ENCODE measurements at regions not wholly inside any gene's neighbourhood (a gene's known extent, or its start where the extent isn't known, plus 50 kb on each side); places are given as distances from the start of the nearest gene placed in this dataset.
"Not testable (repeated sequence)": the region's sequence is repeated elsewhere in the genome, so short reads cannot be mapped to it uniquely, and the experiment has no call there.

DNA sequence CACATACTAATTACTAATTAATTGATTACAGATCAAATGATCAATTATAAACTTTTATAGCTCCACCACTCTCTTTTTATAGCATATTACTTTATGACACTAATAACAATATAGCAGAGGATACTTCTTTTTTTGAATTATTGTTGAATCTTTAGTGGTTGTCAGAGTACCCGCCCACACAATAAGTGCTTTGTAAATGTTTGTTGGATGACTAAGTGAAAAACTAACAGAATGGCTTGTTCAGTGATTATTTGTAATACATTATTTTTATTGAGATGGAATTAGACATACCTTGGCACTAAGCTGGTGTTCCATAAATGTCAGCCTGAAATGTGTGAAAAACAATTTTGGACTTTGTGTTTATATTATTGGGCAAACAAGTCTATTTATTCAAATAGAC lies 670.5 kb upstream of the ATXN7L3B start:
- DNase-seq, result no peak
- Histone ChIP-seq H3K27me3 (ENCODE audit: control insufficient read depth in 2 of 2, insufficient read depth in 2 of 2, low read length in 2 of 2) (no peaks in the 10 kb centered on the region), H3K4me2 (replicated peaks; ENCODE audit: extremely low read depth, low read length, poor library complexity, severe bottlenecking) (no peak overlapping the region), H3K9me3 (replicated peaks in 1 of 2; ENCODE audit: control insufficient read depth in 1 of 2, insufficient read depth in 1 of 2, low read length in 2 of 2) (no peaks in the 10 kb centered on the region), H3K36me3 (replicated peaks in 1 of 2; ENCODE audit: control insufficient read depth in 1 of 2, insufficient read depth in 2 of 2, low read length in 2 of 2) (no peaks in the 10 kb centered on the region), H3K9ac (ENCODE audit: insufficient read depth, low read length, poor library complexity, severe bottlenecking) (no peak overlapping the region), H3K79me2 (ENCODE audit: insufficient read depth, low read length) (no peaks in the 10 kb centered on the region), H3K27ac (ENCODE audit: low read depth in 1 of 2, low read length in 2 of 2) (no peak overlapping the region), H4K20me1 (ENCODE audit: insufficient read depth, low read length) (no peaks in the 10 kb centered on the region), H3K4me3 (replicated peaks in 1 of 3; ENCODE audit: low read depth in 2 of 3, low read length in 3 of 3) (no peak overlapping the region), H3K4me1 (ENCODE audit: control insufficient read depth in 1 of 2, insufficient read depth in 2 of 2, low read length in 2 of 2) (no peaks in the 10 kb centered on the region), H2AFZ (ENCODE audit: insufficient read depth, low read depth, low read length, poor library complexity, severe bottlenecking) (no peak overlapping the region)
- Mint-ChIP-seq H3K4me1 (no peaks in the 10 kb centered on the region), H3K4me3 (no peak overlapping the region), H3K27me3 (ENCODE audit: low read depth in 3 of 3) (no peaks in the 10 kb centered on the region), H3K9me3 (peaks cover 0 to 2% (median 2%) of the 10 kb centered on the region in 7 donors), H3K36me3 (no peaks in the 10 kb centered on the region), H3K27ac (no peak overlapping the region)
- intact Hi-C loops (cut with micrococcal nuclease), result no loop called here
- no CpG with 5 or more reads among the region's 1 CpG for WGBS (ENCODE audit: insufficient coverage)
- TF ChIP-seq, protein P1, sequence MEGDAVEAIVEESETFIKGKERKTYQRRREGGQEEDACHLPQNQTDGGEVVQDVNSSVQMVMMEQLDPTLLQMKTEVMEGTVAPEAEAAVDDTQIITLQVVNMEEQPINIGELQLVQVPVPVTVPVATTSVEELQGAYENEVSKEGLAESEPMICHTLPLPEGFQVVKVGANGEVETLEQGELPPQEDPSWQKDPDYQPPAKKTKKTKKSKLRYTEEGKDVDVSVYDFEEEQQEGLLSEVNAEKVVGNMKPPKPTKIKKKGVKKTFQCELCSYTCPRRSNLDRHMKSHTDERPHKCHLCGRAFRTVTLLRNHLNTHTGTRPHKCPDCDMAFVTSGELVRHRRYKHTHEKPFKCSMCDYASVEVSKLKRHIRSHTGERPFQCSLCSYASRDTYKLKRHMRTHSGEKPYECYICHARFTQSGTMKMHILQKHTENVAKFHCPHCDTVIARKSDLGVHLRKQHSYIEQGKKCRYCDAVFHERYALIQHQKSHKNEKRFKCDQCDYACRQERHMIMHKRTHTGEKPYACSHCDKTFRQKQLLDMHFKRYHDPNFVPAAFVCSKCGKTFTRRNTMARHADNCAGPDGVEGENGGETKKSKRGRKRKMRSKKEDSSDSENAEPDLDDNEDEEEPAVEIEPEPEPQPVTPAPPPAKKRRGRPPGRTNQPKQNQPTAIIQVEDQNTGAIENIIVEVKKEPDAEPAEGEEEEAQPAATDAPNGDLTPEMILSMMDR (IDR thresholded peaks at IDR 0.05), result no peak

DNA sequence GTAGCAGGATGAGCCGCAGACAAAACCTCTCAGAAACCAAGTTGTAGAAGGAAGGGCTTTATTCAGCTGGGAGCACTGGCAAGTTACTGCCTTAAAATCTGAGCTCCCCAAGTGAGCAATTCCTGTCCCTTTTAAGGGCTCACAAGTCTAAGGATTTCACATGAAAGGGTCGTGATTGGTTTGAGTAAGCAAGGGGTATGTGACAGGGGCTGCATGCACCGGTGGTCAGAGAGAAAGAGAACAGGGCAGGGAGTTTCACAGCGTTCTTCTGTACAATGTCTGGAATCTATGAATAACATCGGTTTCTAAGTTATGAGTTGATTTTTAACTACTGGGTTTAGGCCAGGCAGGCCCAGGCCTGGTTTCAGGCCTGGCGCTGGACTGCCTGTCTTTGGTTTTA lies 660.3 kb upstream of the ATXN7L3B start:
- intact Hi-C loops (cut with micrococcal nuclease); DNase-seq; H3K4me2 ChIP-seq (replicated peaks; ENCODE audit: extremely low read depth, low read length, poor library complexity, severe bottlenecking); H3K36me3 Mint-ChIP-seq; H3K4me1 Mint-ChIP-seq; H3K36me3 ChIP-seq (replicated peaks in 1 of 2; ENCODE audit: control insufficient read depth in 1 of 2, insufficient read depth in 2 of 2, low read length in 2 of 2); H3K27me3 ChIP-seq (ENCODE audit: control insufficient read depth in 2 of 2, insufficient read depth in 2 of 2, low read length in 2 of 2); H2AFZ ChIP-seq (ENCODE audit: insufficient read depth, low read depth, low read length, poor library complexity, severe bottlenecking); H3K4me3 ChIP-seq (replicated peaks in 1 of 3; ENCODE audit: low read depth in 2 of 3, low read length in 3 of 3); H3K9ac ChIP-seq (ENCODE audit: insufficient read depth, low read length, poor library complexity, severe bottlenecking); H3K27me3 Mint-ChIP-seq (ENCODE audit: low read depth in 3 of 3); H3K4me3 Mint-ChIP-seq; H3K9me3 Mint-ChIP-seq; H3K27ac Mint-ChIP-seq; H3K27ac ChIP-seq (ENCODE audit: low read depth in 1 of 2, low read length in 2 of 2); H3K9me3 ChIP-seq (replicated peaks in 1 of 2; ENCODE audit: control insufficient read depth in 1 of 2, insufficient read depth in 1 of 2, low read length in 2 of 2); H3K79me2 ChIP-seq (ENCODE audit: insufficient read depth, low read length); H4K20me1 ChIP-seq (ENCODE audit: insufficient read depth, low read length); H3K4me1 ChIP-seq (ENCODE audit: control insufficient read depth in 1 of 2, insufficient read depth in 2 of 2, low read length in 2 of 2): not testable (repeated sequence)
- no CpG with 5 or more reads among the region's 6 CpGs for WGBS (ENCODE audit: insufficient coverage)

All from CD14-positive monocyte (primary cell).